Stimulated activated CD4-positive, alpha-beta T cell treated with anti-CD3 and anti-CD28 coated beads, Interleukin-1b, Interleukin-23, amount 100 ng/mL, for 24 hours (primary cell): ENCODE measurements at regions not wholly inside any gene's neighbourhood (a gene's known extent, or its start where the extent isn't known, plus 50 kb on each side); places are given as distances from the start of the nearest gene placed in this dataset.

Source experiments
- DNase-seq, 4 experiments: peaks; one replicate each; pipeline ENCODE4 v3.0.0-alpha.2; 2020; ENCODE audit warnings: low read depth in 4 of 4, low spot score in 1 of 4

GRCh38 chr6:1065986-1066385, 245.9 kb upstream of the FOXQ1 start:
- DNase-seq = no peak

GRCh38 chr6:1063671-1064355, 248.1 kb upstream of the FOXQ1 start:
- no peak for DNase-seq

- DNase-seq = no peak
These were observed 248.9 kb upstream of the FOXQ1 start for GRCh38 chr6:1062786-1063545.

GRCh38 chr6:1059596-1059995, 252.3 kb upstream of the FOXQ1 start:
- no peak for DNase-seq

GRCh38 chr6:1057490-1058135, 254.3 kb upstream of the FOXQ1 start:
- DNase-seq = no peak

DNA sequence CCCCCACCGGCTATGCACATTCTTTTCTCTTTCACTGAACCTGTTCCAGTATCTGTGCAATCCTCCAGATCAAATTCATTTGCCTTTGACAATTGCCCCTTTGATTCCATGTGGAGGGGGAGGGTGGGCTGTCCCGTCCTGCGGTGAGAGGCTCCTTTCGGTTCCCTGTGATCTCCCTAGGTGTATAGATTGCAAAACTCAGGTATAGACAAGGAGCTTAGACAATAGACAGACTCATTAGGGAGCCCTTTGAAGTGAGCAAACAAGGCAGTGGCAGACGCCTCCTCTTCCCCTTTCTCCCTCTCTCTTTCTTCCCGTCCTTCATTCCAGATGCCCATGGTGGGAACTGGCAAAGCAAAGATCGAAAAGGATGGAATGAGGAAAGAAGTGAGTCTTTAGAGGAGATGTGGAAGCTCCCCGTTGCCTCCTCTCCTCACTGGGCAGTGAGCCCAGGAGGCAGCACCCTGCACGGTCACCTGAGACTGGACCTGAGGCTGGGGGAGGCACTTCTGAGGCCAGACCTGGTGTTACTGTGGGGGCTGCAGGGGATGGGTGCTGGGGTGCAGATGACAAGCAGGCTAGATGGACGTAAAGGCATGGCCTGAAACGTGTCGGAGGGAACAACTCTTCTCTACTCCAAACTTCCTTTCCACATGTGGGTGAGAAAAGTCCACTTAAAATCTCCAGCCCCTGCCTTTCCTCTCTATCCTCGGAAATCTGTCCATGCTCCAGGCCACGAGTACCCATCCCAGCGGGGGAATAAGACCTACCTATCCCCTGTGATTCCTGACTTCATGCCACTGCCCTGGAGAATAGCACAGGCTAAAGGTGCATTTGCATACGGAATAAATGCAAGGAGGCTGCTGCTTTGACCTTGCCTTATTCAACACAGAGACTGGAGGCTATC, 256.6 kb upstream of the FOXQ1 start:
- no peak for DNase-seq

DNA sequence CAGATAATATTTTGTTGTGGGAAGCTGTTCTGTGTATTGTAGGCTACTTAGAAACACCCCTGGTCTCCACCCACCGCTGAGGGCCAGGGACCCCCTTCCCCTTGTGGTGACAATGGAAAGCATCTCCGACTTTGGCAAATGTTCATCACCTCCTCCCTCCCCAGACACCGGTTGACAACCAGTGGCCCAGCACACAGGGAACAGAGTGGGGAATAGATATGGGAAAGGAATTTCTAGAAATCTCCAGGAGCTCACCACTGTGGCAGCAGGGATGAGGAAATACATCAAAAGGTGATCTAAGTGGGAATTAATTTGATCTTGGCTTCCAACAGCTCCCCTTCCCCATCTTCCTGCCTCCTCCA, 257.3 kb upstream of the FOXQ1 start:
- no peak for DNase-seq

- no peak for DNase-seq
These were observed 258.3 kb upstream of the FOXQ1 start for GRCh38 chr6:1053586-1053985.

DNA sequence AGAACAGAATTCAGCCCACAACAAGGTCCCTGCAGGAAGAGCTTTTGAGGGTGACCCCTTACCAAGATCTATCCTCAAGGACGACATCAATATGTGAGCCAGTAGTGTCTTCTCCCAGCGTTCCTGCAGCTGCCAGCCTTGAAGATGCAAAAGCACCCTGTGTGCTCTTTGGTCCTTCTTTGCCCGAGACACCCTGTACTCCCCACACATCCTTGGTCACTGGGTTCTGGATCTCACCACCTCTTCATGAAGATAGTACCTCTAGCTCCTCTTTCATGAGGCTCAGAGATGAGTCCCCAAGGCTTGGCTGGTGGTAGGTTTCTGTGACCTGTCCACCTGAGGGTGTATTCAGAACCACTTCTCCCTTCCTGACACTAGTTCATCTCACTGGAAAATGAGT, 259.6 kb upstream of the FOXQ1 start:
- no peak for DNase-seq

DNA sequence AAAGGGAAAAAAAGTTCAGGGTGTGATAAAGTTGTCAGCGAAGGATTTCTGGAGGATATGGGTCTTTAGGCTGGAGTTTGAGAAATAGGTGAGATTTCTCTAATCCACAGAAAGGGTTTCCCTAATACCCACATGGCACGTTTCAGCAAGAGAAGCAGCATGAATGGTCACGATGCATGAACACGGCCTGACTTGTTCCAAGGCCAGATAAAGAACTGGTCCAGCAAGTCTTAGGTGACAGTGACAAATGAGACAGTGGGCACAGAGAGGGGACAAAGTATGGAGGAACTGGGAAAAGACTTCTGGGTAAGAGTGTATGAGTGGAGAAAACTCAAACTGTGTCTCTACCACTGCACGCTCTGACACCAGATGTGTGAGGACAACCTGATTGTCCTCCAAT, 262.0 kb upstream of the FOXQ1 start:
- DNase-seq = no peak

GRCh38 chr6:1049170-1049569, 262.7 kb upstream of the FOXQ1 start:
- no peak for DNase-seq

- DNase-seq = no peak
These were observed 263.8 kb upstream of the FOXQ1 start for GRCh38 chr6:1047981-1048541.

DNA sequence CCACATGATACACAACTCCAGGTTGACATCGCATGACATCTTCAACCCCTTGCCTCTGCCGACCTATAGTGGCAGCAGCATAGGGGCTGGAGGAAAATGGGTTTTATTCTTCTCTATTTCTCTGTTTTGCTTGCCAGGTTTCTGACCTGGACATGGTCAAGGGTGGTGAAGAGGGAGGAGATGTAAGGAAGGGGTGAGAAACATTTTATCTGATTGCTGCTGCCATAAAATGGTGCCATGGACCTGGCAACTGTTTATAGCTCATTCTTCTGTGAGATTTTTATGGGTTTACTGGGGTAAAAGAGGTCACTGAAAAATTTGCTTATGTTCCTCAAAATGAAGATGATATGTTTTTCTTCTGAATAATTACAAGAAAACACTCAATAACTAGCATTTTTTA, 266.7 kb upstream of the FOXQ1 start:
- DNase-seq = no peak

- no peak for DNase-seq
These were observed 267.7 kb upstream of the FOXQ1 start for GRCh38 chr6:1044040-1044836.

DNA sequence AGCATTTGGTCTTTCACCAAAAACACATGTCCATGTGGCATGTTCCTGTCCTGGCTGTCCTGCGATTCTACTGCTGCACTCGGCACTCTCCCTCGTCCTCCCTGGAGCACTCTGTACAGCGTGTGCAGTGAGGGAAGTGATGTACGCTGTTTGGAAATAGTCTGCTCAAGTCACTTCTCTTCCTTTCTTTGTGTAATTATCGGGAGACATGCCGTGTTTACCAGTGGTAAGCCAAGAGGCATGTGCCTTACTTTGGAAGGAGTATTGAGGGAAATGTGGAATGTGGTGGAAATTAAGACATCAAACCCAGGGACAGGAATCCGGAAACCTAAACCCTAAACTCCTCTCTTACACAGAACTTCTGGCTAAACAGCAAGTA, 268.5 kb upstream of the FOXQ1 start:
- no peak for DNase-seq

DNA sequence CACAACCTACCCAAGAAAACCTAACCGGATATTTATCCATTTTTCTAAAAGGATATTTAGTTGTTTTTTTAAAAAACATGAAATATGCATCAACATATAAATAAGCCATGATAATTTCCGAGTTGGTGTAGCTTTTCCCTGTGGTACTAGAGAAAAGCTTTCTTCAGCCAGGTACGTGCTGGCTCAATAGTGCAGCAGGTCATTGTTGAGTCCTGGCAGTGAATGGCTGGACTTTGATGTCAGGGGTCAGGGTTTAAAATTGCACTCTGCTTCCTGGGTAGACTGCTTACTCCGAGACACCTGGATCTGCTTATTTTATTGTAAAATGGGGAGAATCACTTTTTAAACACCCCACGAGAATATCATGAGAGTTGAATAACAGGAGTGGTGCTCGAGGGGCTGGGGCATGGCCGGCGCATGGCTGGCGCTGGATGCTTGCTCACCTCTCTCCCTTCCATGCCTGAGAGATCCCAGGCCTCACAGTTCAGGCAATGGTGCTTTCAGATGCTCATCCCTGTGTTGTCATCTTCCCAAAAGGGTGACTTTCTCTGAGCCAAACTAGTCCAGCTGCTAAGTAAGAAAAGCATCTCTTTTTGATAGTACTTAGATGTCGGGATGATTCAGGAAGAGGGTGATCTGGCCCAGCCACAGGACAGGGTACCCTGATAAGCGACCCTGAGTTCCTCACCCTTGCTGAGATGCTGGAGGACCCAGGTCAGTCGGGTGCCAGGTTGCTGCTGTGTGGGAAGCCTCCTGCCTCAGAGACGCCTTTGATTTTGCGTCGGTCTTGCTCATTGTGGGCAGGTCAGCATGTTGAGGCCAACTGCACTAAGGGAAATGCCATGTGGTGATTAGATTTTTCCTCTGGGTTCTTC, 269.1 kb upstream of the FOXQ1 start:
- DNase-seq = no peak

GRCh38 chr6:1040393-1040792, 271.5 kb upstream of the FOXQ1 start:
- no peak for DNase-seq

- DNase-seq = no peak
These were observed 272.2 kb upstream of the FOXQ1 start for GRCh38 chr6:1039746-1040145.

- DNase-seq = no peak
These were observed 272.7 kb upstream of the FOXQ1 start for GRCh38 chr6:1039191-1039590.
